ENCODE measurements at regions not wholly inside any gene's neighbourhood (a gene's known extent, or its start where the extent isn't known, plus 50 kb on each side); places are given as distances from the start of the nearest gene placed in this dataset.

GRCh38 chr11:15742626-15743519 is 613.5 kb downstream of the SOX6 start:
- TF ChIP-seq, protein P1, sequence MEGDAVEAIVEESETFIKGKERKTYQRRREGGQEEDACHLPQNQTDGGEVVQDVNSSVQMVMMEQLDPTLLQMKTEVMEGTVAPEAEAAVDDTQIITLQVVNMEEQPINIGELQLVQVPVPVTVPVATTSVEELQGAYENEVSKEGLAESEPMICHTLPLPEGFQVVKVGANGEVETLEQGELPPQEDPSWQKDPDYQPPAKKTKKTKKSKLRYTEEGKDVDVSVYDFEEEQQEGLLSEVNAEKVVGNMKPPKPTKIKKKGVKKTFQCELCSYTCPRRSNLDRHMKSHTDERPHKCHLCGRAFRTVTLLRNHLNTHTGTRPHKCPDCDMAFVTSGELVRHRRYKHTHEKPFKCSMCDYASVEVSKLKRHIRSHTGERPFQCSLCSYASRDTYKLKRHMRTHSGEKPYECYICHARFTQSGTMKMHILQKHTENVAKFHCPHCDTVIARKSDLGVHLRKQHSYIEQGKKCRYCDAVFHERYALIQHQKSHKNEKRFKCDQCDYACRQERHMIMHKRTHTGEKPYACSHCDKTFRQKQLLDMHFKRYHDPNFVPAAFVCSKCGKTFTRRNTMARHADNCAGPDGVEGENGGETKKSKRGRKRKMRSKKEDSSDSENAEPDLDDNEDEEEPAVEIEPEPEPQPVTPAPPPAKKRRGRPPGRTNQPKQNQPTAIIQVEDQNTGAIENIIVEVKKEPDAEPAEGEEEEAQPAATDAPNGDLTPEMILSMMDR (IDR thresholded peaks at IDR 0.05), result no peak
- no peak for TF ChIP-seq POLR2AphosphoS5 (IDR thresholded peaks at IDR 0.05)
- TF ChIP-seq POLR2A (IDR thresholded peaks at IDR 0.05), result no peak

All from breast epithelium (tissue), 3 donors.